Cerebellar cortex (tissue), 1 donor: ENCODE measurements at regions not wholly inside any gene's neighbourhood (a gene's known extent, or its start where the extent isn't known, plus 50 kb on each side); places are given as distances from the start of the nearest gene placed in this dataset.
"Not testable (repeated sequence)": the region's sequence is repeated elsewhere in the genome, so short reads cannot be mapped to it uniquely, and the experiment has no call there.

Experiments
- DNase-seq: peaks from one replicate; pipeline ENCODE4 v3.0.0-alpha.2; 2015; ENCODE audit warnings: low spot score

DNA sequence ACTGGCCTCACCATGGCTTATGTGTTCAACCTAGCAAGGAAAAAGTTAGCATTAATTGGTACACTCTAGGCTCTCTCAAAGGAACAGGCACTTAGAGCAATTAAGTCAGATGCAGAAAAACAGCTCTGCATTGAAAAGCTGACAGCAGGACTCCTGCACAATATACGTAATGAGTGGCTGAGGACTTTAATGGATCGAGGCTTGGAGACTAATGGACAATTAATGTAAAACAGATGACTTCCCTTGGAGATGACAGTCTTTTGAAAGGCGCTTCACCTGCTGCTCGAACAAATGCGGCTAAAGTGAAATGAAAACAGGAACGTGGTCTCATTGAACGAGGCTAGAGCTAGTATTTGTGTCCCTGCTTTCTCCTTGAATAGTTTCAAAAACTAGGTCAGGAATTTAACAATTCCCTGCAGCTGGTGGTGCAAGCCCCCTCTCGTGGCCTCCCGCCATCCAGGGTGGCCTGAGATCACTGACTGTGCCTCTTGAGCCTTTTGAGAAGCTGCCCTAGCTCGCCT is 137.1 kb downstream of the ELOVL4 start:
- DNase-seq: peak; percentile 84

DNA sequence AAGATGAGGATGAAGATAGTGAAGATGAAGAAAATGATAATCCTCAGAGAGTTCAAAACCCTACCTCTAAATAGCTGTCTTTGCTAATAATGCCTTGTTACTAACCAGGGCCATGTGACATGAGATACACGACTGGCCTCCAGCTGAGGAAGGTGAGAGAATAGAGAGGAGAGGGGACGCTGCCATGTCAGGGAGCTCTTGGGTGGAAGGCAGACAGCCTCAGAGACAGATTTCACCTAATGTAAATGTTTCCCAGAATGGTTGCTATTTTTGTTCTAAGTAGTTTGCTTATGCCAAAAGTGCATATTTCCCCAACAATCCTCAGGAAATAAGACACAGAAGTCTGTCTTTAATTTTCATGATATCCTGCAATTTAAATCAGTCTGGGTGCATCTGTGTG is 138.4 kb downstream of the ELOVL4 start:
- DNase-seq: peak; percentile 79

- not testable (repeated sequence) for DNase-seq
Measured at GRCh38 chr6:79806661-79807060, 140.7 kb downstream of the ELOVL4 start.

- DNase-seq: no peak
Measured at GRCh38 chr6:79804732-79805131, 142.6 kb downstream of the ELOVL4 start.

DNA sequence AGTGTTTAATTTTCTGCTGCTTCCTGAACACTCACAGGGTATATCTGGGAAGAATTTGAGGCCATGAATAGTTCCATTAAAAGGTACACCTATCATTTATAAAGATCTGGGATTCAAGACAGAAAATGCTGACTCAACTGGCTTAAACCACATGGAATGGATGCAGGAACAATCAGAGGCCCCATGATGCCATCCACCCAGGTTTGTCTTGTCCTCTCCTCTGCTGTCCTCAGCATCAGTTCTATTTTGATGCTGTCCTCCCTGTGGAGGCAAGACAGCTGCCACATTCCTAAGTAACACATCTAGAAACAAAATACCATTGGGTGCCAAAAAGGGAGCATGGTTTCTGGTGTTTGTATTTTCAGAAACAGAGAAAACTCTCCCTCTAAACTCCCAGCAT is 143.4 kb downstream of the ELOVL4 start:
- no peak for DNase-seq

DNA sequence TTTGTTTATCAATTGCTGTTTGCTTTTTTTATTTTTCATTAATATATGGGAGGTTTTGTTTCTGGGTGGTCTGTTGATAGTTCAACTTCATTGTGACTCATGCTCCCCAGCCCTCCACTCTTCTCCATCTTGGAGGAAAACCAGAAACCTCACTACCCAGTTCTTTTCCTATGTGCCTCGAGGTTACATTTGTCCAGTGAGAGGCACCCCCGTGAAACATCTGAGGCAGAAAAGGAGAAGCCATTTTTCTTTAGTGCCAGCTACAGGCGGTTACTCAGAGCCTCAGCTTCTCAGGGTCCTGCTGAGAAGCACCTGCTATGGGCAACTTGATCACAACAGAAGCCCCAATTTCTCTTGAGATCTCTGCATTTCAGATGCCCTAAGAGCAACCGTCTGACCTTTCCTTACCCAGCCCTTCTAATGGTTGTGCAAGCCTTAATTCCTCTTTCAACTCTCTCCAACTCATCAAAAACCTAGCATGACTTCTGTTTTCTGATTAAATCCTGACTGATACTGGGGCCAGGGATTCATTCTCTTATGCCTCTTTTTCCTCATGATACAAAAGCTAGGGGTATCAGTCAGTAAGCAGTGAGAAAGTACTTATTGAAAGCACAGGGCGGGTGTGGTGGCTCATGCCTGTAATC is 144.6 kb downstream of the ELOVL4 start:
- no peak for DNase-seq

GRCh38 chr6:79801362-79801761 is 146.0 kb downstream of the ELOVL4 start:
- no peak for DNase-seq

DNA sequence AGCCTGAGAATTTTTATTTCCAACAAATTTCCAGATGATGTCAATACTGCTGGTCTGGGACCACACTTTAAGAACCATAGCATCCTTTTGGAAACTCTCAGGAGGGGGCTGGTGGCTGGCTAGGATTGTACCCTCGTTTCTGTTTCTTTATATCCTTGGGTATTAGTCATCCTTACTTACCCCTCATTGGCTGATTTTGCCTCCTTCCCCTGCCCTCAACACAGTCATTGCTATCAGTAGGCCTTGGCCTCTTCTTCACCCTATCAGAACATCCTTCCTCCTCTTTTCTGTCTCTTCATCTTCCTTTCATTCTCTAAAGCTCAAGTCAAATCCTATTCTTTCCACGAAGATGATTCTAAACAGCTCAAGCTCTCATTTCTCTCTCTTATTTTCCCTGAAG is 148.5 kb downstream of the ELOVL4 start:
- DNase-seq: no peak

GRCh38 chr6:79797912-79798311 is 149.4 kb downstream of the ELOVL4 start:
- no peak for DNase-seq

GRCh38 chr6:79797163-79797764 is 150.1 kb downstream of the ELOVL4 start:
- DNase-seq: no peak

- DNase-seq: no peak
Measured at GRCh38 chr6:79796197-79796596, 151.2 kb downstream of the ELOVL4 start.

DNA sequence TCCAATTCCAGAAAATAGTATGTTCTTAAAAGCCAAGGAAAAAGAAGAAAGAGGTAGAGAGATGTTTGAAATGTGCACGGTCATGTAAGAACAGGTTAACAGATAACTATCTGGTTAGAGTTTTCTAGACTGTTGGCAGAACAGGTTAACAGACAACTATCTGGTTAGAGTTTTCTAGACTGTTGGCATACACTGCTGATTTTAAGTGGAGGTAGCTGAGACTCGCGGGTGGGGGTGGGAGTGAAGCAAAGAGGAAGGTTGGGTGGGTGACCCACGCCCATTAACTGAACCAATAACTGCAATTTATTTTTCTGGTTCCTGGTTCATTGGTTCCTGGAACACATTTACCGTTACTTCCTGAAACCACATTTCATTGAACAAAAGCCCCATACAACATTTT is 157.5 kb downstream of the ELOVL4 start:
- DNase-seq: no peak

DNA sequence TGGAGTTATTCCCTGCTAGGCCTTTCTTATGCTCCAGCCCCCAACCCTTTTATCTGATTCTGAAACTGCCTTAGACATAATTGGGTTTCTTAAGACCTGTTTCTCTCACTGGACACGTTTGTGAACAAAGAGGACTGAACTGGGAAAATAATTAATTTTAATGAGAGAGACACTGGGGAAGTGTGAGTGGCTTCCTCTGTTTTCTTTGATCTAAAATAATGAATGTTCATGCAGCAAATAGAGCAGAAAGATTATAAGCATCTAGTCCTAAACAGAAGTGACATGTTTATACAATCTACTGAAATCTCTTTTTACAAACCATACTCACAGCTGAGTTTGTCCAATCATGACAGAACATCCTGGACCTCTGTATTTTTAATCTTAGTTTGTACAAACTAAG is 157.6 kb downstream of the SH3BGRL2 start:
- DNase-seq: no peak

- DNase-seq: no peak
Measured at GRCh38 chr6:79787626-79788025, 156.5 kb downstream of the SH3BGRL2 start.

DNA sequence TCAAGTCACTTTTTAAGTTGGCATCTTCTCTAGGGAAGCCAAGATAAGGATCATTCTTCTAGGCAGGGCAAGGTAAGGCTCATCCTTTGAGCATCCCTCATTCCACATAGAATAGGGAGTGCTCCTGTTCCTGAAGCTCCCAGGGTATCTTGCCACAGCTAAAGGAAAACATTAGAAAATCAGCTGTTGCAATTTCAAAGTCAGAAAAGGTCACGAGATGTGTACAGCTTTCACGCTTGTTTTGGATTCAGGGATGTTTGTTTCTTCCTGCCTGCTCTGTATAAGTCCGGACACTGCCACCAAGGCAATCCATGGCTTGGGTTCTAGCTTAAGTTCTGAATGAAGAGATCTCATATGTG is 153.2 kb downstream of the SH3BGRL2 start:
- DNase-seq: no peak

DNA sequence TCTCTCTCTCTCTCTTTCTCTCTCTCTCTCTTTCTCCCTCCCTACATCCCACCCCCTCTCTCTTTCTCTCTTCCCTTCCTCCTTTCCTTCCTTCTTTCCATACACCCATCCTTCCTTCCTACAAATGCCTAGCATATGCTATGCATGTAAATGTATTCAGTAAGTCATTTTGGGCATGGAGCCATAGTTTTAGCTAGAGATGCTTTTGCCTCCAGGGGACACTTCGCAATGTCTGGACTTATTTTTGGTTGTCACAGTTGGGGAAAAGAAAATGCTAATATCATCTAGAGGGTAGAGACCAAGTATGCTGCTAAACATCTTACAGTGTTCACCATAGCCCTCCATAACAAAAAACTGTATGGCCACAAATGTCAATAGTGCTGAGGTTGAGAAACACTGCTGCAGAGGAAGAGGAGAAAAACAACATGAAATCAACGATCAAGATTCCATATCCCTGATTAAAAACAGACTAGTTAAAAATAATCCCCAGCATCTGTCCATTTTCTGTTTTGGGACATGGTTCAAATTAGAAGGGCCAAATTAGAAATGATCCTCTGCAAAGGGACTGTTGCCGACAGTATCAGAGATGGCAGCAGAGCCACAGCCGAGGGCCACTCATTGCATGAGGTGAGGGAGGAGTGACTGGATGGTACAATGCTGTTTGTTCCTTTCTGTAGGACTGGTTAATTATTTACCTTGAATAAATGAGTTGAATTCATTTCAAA is 152.7 kb downstream of the SH3BGRL2 start:
- DNase-seq: no peak

DNA sequence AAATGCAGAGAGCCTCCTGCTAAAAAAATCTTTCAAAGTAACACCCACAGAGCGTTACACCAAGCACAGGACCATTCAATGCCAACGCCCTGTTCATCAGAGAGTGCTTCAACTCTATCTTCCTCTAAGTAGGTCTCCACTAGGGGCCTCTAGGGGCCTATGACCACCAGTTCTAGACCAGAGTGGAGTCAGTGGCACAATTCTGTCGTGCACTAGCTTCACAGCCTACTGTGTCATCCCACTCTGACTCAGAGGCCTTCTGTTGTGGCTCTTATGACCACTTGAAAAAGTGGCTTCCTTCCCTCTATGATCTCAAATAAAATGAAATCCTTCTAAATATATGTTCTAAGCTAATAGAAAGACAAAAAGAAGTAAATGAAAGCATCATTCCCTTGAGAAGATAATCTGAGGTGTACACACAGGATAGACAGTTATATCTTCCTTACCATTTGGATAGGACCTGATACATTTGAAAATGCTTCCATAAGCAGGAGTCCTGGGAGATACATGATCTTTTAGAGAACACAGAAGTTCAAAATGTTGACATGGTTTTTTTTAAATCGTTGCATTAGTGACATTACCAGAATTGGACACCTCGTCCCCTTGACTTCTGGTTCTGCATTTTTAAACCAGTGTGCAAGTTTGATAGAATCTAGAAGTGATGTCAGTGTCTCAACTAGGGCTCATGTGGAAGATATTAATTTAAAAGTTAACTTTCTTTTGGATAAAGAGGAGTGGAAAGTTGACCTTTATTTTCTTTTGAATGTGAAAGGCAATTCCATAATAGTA is 151.9 kb downstream of the SH3BGRL2 start:
- no peak for DNase-seq

DNA sequence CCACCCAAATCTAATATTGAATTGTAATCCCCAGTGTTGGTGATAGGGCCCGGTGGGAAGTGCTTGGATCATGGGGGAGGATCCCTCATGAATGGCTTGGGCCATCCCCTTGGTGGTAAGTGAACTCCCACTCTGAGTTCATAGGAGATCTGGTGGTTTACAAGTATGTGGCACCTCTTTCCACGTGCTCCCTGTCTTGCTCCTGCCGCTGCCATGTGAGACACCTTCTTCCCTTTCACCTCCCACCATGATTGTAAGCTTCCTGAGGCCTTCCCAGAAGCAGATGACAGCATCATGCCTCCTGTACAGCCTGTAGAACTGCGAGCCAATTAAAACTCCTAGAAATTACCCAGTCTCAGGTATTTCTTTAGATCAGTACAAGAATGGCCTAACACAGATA is 150.8 kb downstream of the SH3BGRL2 start:
- no peak for DNase-seq

DNA sequence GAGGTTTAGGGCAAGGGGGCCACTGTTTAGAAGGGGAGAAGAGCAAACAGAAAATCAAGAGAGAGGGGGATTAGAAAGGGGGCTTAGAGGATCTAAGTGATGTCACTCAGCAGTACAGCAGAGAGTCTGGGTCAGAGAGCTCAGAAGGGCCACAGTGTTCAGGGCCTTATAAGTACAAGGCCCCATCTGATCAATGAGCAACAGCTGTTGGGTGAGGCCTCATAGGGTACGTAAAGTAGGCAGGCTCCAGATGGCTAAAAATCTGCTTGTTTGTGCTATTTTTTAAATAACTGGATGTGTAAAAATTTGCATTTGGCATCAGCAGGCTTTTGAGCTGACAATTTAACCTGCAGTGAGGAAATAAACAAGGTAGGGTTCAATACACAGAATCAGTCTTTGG is 149.8 kb downstream of the SH3BGRL2 start:
- no peak for DNase-seq

DNA sequence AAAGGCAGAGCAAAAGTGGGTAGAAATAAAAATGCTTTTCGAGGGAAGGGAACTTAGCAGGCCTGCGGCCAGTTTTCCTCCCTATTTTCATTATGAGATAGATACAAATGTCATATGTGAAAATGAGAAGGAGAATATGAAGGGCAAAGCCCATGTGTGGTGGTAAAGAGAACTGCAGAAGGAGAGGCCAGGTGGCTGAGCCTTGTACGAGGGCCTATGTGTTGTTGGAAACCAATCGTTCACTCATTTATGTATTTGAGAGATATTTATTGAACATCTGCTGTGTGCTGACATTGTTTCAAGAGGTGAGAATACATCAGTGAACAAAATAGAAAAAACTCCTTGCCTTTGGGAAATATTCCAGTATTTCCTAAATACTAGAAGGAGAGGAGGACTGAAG is 147.7 kb downstream of the SH3BGRL2 start:
- no peak for DNase-seq

DNA sequence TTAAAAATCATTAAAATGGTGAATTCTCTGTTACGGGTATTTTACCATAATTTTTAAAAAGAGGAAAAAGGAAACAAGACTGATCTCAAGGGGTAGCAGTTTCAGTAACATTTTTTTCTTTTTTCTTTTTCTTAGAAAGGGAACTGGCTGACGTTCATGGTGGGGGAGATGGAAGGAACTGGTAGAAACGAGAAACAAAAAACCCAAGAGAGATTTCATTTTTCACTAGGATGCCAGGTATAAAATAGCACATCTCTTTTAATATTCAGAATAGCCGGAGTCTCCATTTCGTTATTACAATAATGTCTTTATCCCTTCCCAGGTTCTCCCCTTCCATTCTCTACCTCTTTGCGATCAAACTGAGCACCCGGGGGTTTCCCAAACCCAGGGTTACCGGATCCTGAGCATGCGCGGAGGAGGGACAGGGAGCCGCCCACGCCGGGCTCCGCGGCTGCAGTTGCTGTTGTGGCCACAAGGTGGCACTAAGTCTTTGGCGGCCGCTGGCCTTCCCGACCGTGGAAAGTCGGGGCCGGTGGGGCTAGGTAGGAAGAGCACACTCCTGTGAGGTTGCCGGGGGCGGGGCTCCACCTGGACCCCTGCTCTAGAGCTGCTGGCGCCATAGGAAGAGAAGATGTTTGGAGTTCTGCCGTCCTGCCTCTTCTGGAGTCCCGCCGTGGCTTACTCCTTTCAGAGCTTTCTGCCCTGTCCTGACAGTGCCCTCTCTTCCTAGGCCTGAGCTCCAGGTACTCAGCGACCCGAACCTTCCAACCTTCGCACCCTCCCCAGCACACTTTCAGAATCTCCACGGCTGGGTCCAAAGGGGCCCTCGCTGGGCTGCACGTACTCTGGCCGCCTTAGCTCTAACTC is 146.8 kb downstream of the SH3BGRL2 start:
- peak; percentile 76 for DNase-seq

DNA sequence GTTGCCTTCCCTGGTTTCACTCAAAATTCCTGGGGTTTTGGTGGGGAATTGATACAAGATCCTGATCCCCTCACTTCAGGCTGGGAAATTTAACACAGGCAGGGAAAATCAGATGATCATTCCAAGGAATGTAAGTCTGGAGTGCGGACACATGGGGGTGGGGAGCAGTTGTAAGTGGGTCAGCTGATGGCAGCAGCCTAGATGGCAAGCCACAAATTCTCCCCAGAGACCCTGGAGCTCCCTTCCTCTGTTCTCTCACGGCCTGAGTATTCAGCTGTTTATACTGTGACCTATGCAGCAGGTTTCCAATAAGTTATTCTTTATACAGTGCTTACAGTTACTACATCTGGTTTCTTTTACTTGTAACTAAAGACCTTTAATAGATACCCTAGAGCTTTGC is 144.9 kb downstream of the SH3BGRL2 start:
- no peak for DNase-seq
